ENCODE measurements at regions not wholly inside any gene's neighbourhood (a gene's known extent, or its start where the extent isn't known, plus 50 kb on each side); places are given as distances from the start of the nearest gene placed in this dataset.

- TF ChIP-seq ZNF510 (CRISPR knock-in tag; IDR thresholded peaks at IDR 0.05; ENCODE audit: low read depth), result no peak
- TF ChIP-seq GABPA (IDR thresholded peaks at IDR 0.05; ENCODE audit: low read depth, low read length), result no peak
- TF ChIP-seq GABPA (CRISPR knock-in tag; IDR thresholded peaks at IDR 0.05; ENCODE audit: low read depth), result no peak
These were observed 2243.8 kb upstream of the C9orf72 start (continued) for GRCh38 chr9:29816954-29817703.

- intact Hi-C loops (cut with micrococcal nuclease; ENCODE audit: unreplicated experiment) (no loop called here), in situ Hi-C loops (cut with HindIII; ENCODE audit: extremely low pct_ligation_motif_present, low pct_unique_long_range_greater_than_20kb) (no loop called here)
- no peak for FAIRE-seq
- Histone ChIP-seq H3K4me3 (replicated peaks in 1 of 3; ENCODE audit: insufficient read depth in 1 of 3, low read depth in 2 of 3, low read length in 3 of 3) (no peak overlapping the region), H2AFZ (ENCODE audit: low read length) (no peak overlapping the region), H3K27me3 (ENCODE audit: control insufficient read depth in 1 of 2, insufficient read depth in 2 of 2, low read length in 2 of 2) (no peaks in the 10 kb centered on the region), H3K9me3 (ENCODE audit: low read length) (peaks cover 22% of the 10 kb centered on the region), H3K79me2 (ENCODE audit: insufficient read depth, low read length) (no peaks in the 10 kb centered on the region), H3K4me2 (ENCODE audit: low read depth, low read length) (no peak overlapping the region), H3K36me3 (replicated peaks in 1 of 2; ENCODE audit: control insufficient read depth in 1 of 2, insufficient read depth in 2 of 2, low read length in 2 of 2) (no peaks in the 10 kb centered on the region), H3K27ac (ENCODE audit: extremely low read length, insufficient read depth, low read length) (no peak overlapping the region), H3K4me1 (ENCODE audit: insufficient read depth, low read length) (no peaks in the 10 kb centered on the region), H3K9ac (ENCODE audit: insufficient read depth, low read depth, low read length) (no peak overlapping the region), H4K20me1 (ENCODE audit: insufficient read depth, low read length) (no peaks in the 10 kb centered on the region)
- ATAC-seq, result no peak
- 12% methylated on average over 3 of the region's 3 CpGs for WGBS (ENCODE audit: low lambda C conversion rate)
- DNase-seq (ENCODE audit: low spot score), result no peak
- POLR2A ChIA-PET, result no interaction called here
- BruUV-seq (replicated peaks), result no TSS peak
- CTCF ChIA-PET (ENCODE audit: low intra/inter-chr PET ratio, low total read pairs), result no interaction called here
- TF ChIP-seq ZNF263 (CRISPR knock-in tag; IDR thresholded peaks at IDR 0.05) (no peak), AKNA (CRISPR knock-in tag; IDR thresholded peaks at IDR 0.05; ENCODE audit: borderline replicate concordance) (no peak), ZNF563 (CRISPR knock-in tag; IDR thresholded peaks at IDR 0.05) (no peak), ZNF367 (CRISPR knock-in tag; IDR thresholded peaks at IDR 0.05; ENCODE audit: borderline replicate concordance) (no peak), ZNF143 (CRISPR knock-in tag; IDR thresholded peaks at IDR 0.05) (no peak), MEIS1 (CRISPR knock-in tag; IDR thresholded peaks at IDR 0.05; ENCODE audit: borderline replicate concordance) (no peak), ZMAT5 (CRISPR knock-in tag; IDR thresholded peaks at IDR 0.05; ENCODE audit: borderline replicate concordance, low read depth) (no peak), ZNF713 (CRISPR knock-in tag; IDR thresholded peaks at IDR 0.05) (no peak)
- TF ChIP-seq, protein P1, sequence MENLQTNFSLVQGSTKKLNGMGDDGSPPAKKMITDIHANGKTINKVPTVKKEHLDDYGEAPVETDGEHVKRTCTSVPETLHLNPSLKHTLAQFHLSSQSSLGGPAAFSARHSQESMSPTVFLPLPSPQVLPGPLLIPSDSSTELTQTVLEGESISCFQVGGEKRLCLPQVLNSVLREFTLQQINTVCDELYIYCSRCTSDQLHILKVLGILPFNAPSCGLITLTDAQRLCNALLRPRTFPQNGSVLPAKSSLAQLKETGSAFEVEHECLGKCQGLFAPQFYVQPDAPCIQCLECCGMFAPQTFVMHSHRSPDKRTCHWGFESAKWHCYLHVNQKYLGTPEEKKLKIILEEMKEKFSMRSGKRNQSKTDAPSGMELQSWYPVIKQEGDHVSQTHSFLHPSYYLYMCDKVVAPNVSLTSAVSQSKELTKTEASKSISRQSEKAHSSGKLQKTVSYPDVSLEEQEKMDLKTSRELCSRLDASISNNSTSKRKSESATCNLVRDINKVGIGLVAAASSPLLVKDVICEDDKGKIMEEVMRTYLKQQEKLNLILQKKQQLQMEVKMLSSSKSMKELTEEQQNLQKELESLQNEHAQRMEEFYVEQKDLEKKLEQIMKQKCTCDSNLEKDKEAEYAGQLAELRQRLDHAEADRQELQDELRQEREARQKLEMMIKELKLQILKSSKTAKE (CRISPR knock-in tag; IDR thresholded peaks at IDR 0.05; ENCODE audit: borderline replicate concordance), result no peak
- TF ChIP-seq, protein P2, sequence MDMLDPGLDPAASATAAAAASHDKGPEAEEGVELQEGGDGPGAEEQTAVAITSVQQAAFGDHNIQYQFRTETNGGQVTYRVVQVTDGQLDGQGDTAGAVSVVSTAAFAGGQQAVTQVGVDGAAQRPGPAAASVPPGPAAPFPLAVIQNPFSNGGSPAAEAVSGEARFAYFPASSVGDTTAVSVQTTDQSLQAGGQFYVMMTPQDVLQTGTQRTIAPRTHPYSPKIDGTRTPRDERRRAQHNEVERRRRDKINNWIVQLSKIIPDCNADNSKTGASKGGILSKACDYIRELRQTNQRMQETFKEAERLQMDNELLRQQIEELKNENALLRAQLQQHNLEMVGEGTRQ (IDR thresholded peaks at IDR 0.05; ENCODE audit: low read depth, low read length), result no peak
- TF ChIP-seq, protein P2 (CRISPR knock-in tag; IDR thresholded peaks at IDR 0.05; ENCODE audit: borderline replicate concordance), result no peak
These were observed 2249.2 kb upstream of the C9orf72 start for GRCh38 chr9:29822458-29822857.
